MM.1S (cell line): ENCODE measurements at regions not wholly inside any gene's neighbourhood (a gene's known extent, or its start where the extent isn't known, plus 50 kb on each side); places are given as distances from the start of the nearest gene placed in this dataset.

Experiments used
- DNase-seq: peaks from one replicate; pipeline ENCODE4 v3.0.0-alpha.2; 2015
- H2AFZ ChIP-seq: fragments of 300-600 bp; sonication (generic); 2 replicates; pipeline ENCODE4 v1.6.0; 2016; ENCODE audit warnings: antibody characterized with exemption, low read length
- H3F3A ChIP-seq: fragments of 300-600 bp; sonication (generic); 2 replicates; pipeline ENCODE4 v1.6.1; 2016; ENCODE audit warnings: mild to moderate bottlenecking, antibody characterized with exemption, low read length, moderate library complexity, mixed read lengths; ENCODE audit not compliant: insufficient read depth
- H3K27ac ChIP-seq: fragments of 300-600 bp; sonication (generic); 2 replicates; pipeline ENCODE4 v1.5.1; 2016; ENCODE audit warnings: mild to moderate bottlenecking, low read length
- H3K27me3 ChIP-seq: fragments of 300-600 bp; sonication (generic); replicated peaks from 2 replicates; pipeline ENCODE4 v1.6.0; 2016; ENCODE audit warnings: low read length; ENCODE audit not compliant: insufficient read depth
- H3K36me3 ChIP-seq: fragments of 300-600 bp; sonication (generic); replicated peaks from 2 replicates; pipeline ENCODE4 v1.6.1; 2016; ENCODE audit warnings: mild to moderate bottlenecking, low read length, mixed read lengths; ENCODE audit not compliant: insufficient read depth
- H3K4me1 ChIP-seq: fragments of 300-600 bp; sonication (generic); 2 replicates; pipeline ENCODE4 v1.6.1; 2016; ENCODE audit warnings: low read length, mixed read lengths
- H3K4me2 ChIP-seq: fragments of 300-600 bp; sonication (generic); 2 replicates; pipeline ENCODE4 v1.6.0; 2016; ENCODE audit warnings: low read depth, low read length
- H3K4me3 ChIP-seq: fragments of 300-600 bp; sonication (generic); 2 replicates; pipeline ENCODE4 v1.5.1; 2016; ENCODE audit warnings: low read length, mixed read lengths
- H3K79me2 ChIP-seq: fragments of 300-600 bp; sonication (generic); 2 replicates; pipeline ENCODE4 v1.6.1; 2016; ENCODE audit warnings: mixed run types, low read length, mixed read lengths
- H3K9ac ChIP-seq: fragments of 300-600 bp; sonication (generic); 2 replicates; pipeline ENCODE4 v1.6.1; 2016; ENCODE audit warnings: low read length, mixed read lengths
- H3K9me2 ChIP-seq: fragments of 300-600 bp; sonication (generic); replicated peaks from 2 replicates; pipeline ENCODE4 v1.6.1; 2016; ENCODE audit warnings: mild to moderate bottlenecking, low read length, mixed read lengths; ENCODE audit not compliant: insufficient read depth
- H3K9me3 ChIP-seq: fragments of 300-600 bp; sonication (generic); replicated peaks from 2 replicates; pipeline ENCODE4 v1.6.1; 2016; ENCODE audit warnings: mild to moderate bottlenecking, low read length, mixed read lengths; ENCODE audit not compliant: insufficient read depth
- H4K20me1 ChIP-seq: fragments of 300-600 bp; sonication (generic); 2 replicates; pipeline ENCODE4 v1.6.1; 2016; ENCODE audit warnings: mild to moderate bottlenecking, low read length, moderate library complexity, mixed read lengths; ENCODE audit not compliant: insufficient read depth
- EZH2 ChIP-seq: fragments of 300-600 bp; sonication (generic); optimal IDR thresholded peaks from 2 replicates; pipeline ENCODE3; 2017; ENCODE audit warnings: low read depth, mild to moderate bottlenecking, antibody characterized with exemption, low read length, mixed read lengths
- EZH2phosphoT487 ChIP-seq: fragments of 300-600 bp; sonication (generic); IDR thresholded peaks from 2 replicates; pipeline ENCODE4 v1.6.1; 2018; ENCODE audit warnings: antibody characterized with exemption, low read length
- TF ChIP-seq, protein P1 (sequence below): fragments of 300-600 bp; sonication (generic); IDR thresholded peaks from 2 replicates; pipeline ENCODE4 v1.5.1; 2016; ENCODE audit warnings: antibody characterized with exemption, low read length, mixed read lengths

DNA sequence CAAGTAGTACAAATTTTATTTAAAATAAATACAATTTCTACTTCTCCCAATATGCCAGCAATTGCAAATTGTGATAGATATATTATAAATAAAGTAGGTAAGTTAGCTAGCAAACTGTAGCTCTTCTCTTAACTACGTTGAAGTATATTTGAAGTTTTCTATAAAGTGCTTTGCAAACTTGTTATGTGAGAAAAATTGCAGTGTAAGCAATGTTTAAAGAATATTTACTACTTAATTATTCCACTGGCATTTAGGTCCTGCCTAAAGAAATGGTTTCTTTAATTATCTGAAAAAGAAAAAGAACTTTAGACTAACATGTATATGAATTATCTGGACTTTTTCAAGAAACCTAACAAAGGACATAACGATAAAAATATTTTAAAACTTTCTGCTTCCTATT, 1350.0 kb upstream of the CDH9 start:
- no peak overlapping the region for H3K27ac ChIP-seq
- no peak for DNase-seq
- no peaks in the 10 kb centered on the region for H3K4me1 ChIP-seq
- H3K79me2 ChIP-seq = no peaks in the 10 kb centered on the region
- no peak overlapping the region for H2AFZ ChIP-seq
- no peaks in the 10 kb centered on the region for H3K36me3 ChIP-seq
- no peak overlapping the region for H3K4me2 ChIP-seq
- H3F3A ChIP-seq = no peaks in the 10 kb centered on the region
- no peaks in the 10 kb centered on the region for H3K27me3 ChIP-seq
- no peak overlapping the region for H3K9ac ChIP-seq
- H3K9me2 ChIP-seq = no peaks in the 10 kb centered on the region
- no peaks in the 10 kb centered on the region for H4K20me1 ChIP-seq
- TF ChIP-seq, protein P1, sequence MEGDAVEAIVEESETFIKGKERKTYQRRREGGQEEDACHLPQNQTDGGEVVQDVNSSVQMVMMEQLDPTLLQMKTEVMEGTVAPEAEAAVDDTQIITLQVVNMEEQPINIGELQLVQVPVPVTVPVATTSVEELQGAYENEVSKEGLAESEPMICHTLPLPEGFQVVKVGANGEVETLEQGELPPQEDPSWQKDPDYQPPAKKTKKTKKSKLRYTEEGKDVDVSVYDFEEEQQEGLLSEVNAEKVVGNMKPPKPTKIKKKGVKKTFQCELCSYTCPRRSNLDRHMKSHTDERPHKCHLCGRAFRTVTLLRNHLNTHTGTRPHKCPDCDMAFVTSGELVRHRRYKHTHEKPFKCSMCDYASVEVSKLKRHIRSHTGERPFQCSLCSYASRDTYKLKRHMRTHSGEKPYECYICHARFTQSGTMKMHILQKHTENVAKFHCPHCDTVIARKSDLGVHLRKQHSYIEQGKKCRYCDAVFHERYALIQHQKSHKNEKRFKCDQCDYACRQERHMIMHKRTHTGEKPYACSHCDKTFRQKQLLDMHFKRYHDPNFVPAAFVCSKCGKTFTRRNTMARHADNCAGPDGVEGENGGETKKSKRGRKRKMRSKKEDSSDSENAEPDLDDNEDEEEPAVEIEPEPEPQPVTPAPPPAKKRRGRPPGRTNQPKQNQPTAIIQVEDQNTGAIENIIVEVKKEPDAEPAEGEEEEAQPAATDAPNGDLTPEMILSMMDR = no peak
- TF ChIP-seq EZH2 = no peak
- no peaks in the 10 kb centered on the region for H3K9me3 ChIP-seq
- no peak overlapping the region for H3K4me3 ChIP-seq

DNA sequence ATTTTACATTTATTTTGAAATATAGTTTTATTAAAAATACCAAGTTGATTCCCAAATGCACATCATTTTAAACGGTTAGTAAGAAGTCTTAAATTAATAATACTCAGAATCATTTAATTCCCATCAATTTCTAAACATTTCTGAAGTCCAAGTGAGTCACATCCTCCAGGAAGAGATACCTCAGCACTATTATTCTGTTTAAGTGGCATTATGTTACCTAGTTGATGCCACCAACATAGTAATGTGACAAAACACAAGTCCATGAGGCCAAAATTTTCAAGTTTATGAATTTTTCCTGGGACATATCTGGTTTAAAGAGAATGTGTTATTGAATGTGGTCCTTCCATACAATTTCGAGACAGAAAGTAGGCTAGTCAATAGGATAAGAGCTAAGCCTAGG, 1348.3 kb upstream of the CDH9 start:
- H3K27me3 ChIP-seq = no peaks in the 10 kb centered on the region
- no peaks in the 10 kb centered on the region for H3K9me3 ChIP-seq
- H3K4me2 ChIP-seq = no peak overlapping the region
- H3K36me3 ChIP-seq = no peaks in the 10 kb centered on the region
- H3K9ac ChIP-seq = no peak overlapping the region
- no peaks in the 10 kb centered on the region for H3K4me1 ChIP-seq
- H3K27ac ChIP-seq = no peak overlapping the region
- H3K9me2 ChIP-seq = no peaks in the 10 kb centered on the region
- H2AFZ ChIP-seq = no peak overlapping the region
- no peak for TF ChIP-seq EZH2
- TF ChIP-seq, protein P1 = no peak
- TF ChIP-seq EZH2phosphoT487 = no peak
- H4K20me1 ChIP-seq = no peaks in the 10 kb centered on the region
- no peak for DNase-seq
- H3F3A ChIP-seq = no peaks in the 10 kb centered on the region
- H3K4me3 ChIP-seq = no peak overlapping the region
- H3K79me2 ChIP-seq = no peaks in the 10 kb centered on the region

DNA sequence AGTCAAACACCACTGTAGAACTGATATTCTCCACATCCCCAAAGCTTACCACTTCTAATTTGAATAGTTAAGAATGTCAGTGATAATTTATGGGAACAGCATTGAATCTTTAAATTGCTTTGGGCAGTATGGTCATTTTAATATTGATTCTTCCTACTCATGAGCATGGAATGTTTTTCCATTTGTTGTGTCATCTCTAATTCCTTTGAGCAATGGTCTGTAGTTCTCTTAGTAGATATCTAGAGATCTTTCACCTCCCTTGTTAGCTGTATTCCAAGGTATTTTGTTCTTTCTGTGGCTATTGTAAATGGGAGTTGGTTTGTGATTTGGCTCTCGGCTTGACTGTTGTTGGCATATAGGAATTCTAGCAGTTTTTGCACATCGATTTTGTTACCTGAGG, 1341.8 kb upstream of the CDH9 start:
- no peak for DNase-seq
- Histone ChIP-seq H3K9ac (no peak overlapping the region), H3K4me3 (no peak overlapping the region), H4K20me1 (no peaks in the 10 kb centered on the region), H2AFZ (no peak overlapping the region), H3K27ac (no peak overlapping the region), H3K79me2 (no peaks in the 10 kb centered on the region), H3K36me3 (no peaks in the 10 kb centered on the region), H3K4me1 (no peaks in the 10 kb centered on the region), H3F3A (no peaks in the 10 kb centered on the region), H3K9me2 (no peaks in the 10 kb centered on the region), H3K4me2 (no peak overlapping the region), H3K9me3 (no peaks in the 10 kb centered on the region), H3K27me3 (no peaks in the 10 kb centered on the region)
- no peak for TF ChIP-seq EZH2phosphoT487
- TF ChIP-seq, protein P1 = no peak
- TF ChIP-seq EZH2 = no peak
